PC-9 (cell line): ENCODE measurements at regions not wholly inside any gene's neighbourhood (a gene's known extent, or its start where the extent isn't known, plus 50 kb on each side); places are given as distances from the start of the nearest gene placed in this dataset.
A peak's percentile ranks its signal among the peaks of the same experiment; 100 is the strongest.

ENCODE experiments used
- EZH2 ChIP-seq: fragments of 200-600 bp; sonication (generic); IDR thresholded peaks from 2 replicates; pipeline ENCODE4 v1.8.0; 2017; ENCODE audit warnings: antibody characterized with exemption, low read depth
- TF ChIP-seq, protein P1 (sequence below): fragments of 200-600 bp; sonication (generic); conservative IDR thresholded peaks from 2 replicates; pipeline ENCODE4 v1.6.1; 2017; ENCODE audit warnings: mixed run types, antibody characterized with exemption, mild to moderate bottlenecking, moderate library complexity

DNA sequence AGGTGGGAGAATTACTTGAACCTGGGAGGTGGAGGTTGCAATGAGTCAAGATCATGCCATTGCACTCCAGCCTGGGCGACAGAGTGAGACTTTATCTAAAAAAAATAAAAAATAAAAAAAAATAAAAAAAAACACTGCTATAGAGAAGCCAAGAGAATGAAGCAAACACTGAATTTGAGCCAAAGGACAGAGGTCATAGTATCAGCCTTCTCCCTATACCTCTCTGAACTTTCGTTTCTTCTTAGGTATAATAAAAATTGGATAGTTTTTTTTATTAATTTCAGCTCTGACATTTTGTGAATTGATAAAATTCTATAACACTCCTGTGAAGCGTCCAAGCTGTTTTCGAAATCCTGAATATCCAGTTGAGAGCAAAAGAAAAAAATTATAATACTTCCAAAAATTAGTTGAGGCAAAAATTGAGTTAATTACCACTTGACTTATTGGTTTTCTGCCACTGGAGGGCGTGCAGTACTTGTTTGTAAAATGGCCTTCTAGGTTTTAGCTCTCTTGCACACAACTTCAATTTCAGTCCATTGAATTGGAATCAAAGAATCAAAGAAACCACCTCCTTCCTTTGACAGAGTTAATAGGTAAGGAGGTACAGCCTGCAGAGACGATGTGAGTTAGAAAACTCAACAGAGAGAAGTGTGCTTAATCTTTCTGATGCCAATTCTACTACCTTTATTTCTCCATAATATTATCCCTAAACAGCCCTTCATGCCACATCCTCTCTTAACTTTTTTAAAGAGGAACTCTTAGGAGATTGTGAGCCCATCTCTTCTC is 143.2 kb downstream of the BBOX1 start:
- TF ChIP-seq, protein P1, sequence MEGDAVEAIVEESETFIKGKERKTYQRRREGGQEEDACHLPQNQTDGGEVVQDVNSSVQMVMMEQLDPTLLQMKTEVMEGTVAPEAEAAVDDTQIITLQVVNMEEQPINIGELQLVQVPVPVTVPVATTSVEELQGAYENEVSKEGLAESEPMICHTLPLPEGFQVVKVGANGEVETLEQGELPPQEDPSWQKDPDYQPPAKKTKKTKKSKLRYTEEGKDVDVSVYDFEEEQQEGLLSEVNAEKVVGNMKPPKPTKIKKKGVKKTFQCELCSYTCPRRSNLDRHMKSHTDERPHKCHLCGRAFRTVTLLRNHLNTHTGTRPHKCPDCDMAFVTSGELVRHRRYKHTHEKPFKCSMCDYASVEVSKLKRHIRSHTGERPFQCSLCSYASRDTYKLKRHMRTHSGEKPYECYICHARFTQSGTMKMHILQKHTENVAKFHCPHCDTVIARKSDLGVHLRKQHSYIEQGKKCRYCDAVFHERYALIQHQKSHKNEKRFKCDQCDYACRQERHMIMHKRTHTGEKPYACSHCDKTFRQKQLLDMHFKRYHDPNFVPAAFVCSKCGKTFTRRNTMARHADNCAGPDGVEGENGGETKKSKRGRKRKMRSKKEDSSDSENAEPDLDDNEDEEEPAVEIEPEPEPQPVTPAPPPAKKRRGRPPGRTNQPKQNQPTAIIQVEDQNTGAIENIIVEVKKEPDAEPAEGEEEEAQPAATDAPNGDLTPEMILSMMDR: peak; percentile 86
- TF ChIP-seq EZH2: no peak
